B cell (primary cell): ENCODE measurements at regions not wholly inside any gene's neighbourhood (a gene's known extent, or its start where the extent isn't known, plus 50 kb on each side); places are given as distances from the start of the nearest gene placed in this dataset.

Experiments used
- ATAC-seq: fragments of 200-7000 bp; cut with Tn5 transposase; one replicate; pipeline ENCODE4 v1.10.0; 2021; ENCODE audit warnings: low read depth, mild to moderate bottlenecking, moderate number of reproducible peaks, moderate library complexity
- CTCF ChIA-PET: fragments of 350-600 bp; sonication (Branson Sonifier 250); formaldehyde crosslinking; loops from one replicate; lab custom pipeline; 2021; ENCODE audit warnings: antibody characterized with exemption, inconsistent platforms; lab: Charles Lee
- POLR2A ChIA-PET: fragments of 350-600 bp; sonication (Branson Sonifier 250); formaldehyde crosslinking; loops from one replicate; lab custom pipeline; 2021; ENCODE audit warnings: antibody characterized with exemption; lab: Charles Lee
- DNase-seq: peaks from one replicate; pipeline ENCODE4 v3.0.0; 2013
- H2AFZ ChIP-seq: 2 replicates; pipeline ENCODE4 v1.6.1; 2012; ENCODE audit warnings: mild to moderate bottlenecking, low read depth, low read length; ENCODE audit not compliant: insufficient read depth, poor library complexity, severe bottlenecking
- H3K27ac ChIP-seq, 2 donors: 1 replicate in 1 of 2; 2 replicates in 1 of 2; pipeline ENCODE4 v1.5.1; 2012 to 2013; ENCODE audit warnings: low read length in 2 of 2, mild to moderate bottlenecking in 2 of 2, moderate library complexity in 1 of 2
- H3K27me3 ChIP-seq, 4 experiments: fragments of 200-600 bp in 1 of 4; sonication (generic) in 1 of 4; replicated peaks in 1 of 4; 1 replicate in 2 of 4; 2 replicates in 2 of 4; pipeline versions ENCODE4 v1.6.1 to v1.7.0; 2013 to 2016; ENCODE audit warnings: low read length in 3 of 4, mild to moderate bottlenecking in 2 of 4, mixed read lengths in 1 of 4, moderate library complexity in 1 of 4; ENCODE audit not compliant: insufficient read depth in 4 of 4, control insufficient read depth in 3 of 4; ENCODE audit errors: control extremely low read depth in 1 of 4
- H3K36me3 ChIP-seq, 2 experiments: replicated peaks in 1 of 2; 1 replicate in 1 of 2; 2 replicates in 1 of 2; pipeline versions ENCODE4 v1.6.1 to v1.7.1; 2013; ENCODE audit warnings: low read length in 1 of 2; ENCODE audit not compliant: insufficient read depth in 2 of 2, control insufficient read depth in 1 of 2; ENCODE audit errors: control extremely low read depth in 1 of 2, extremely low read depth in 1 of 2
- H3K4me1 ChIP-seq, 2 donors: fragments of 200-600 bp in 1 of 2; sonication (generic) in 1 of 2; 1 replicate in 1 of 2; 2 replicates in 1 of 2; pipeline versions ENCODE4 v1.5.1 to v1.6.1; 2013 to 2017; ENCODE audit warnings: low read length in 2 of 2; ENCODE audit not compliant: control insufficient read depth in 2 of 2, insufficient read depth in 2 of 2
- H3K4me2 ChIP-seq: replicated peaks from 2 replicates; pipeline ENCODE3; 2012; ENCODE audit warnings: mild to moderate bottlenecking, low read depth, low read length; ENCODE audit not compliant: poor library complexity, severe bottlenecking
- H3K4me3 ChIP-seq, 5 experiments: fragments of 200-600 bp in 1 of 5; sonication (generic) in 1 of 5; 1 replicate in 3 of 5; 2 replicates in 2 of 5; pipeline versions ENCODE4 v1.5.1 to v1.7.0; 2011 to 2016; ENCODE audit warnings: low read length in 4 of 5, mild to moderate bottlenecking in 4 of 5, low read depth in 2 of 5, control low read depth in 1 of 5, moderate library complexity in 1 of 5; ENCODE audit not compliant: insufficient read depth in 1 of 5; ENCODE audit errors: control extremely low read depth in 1 of 5, extremely low read depth in 1 of 5
- H3K79me2 ChIP-seq: fragments of 200-600 bp; sonication (generic); one replicate; pipeline ENCODE4 v1.6.0; 2016; ENCODE audit warnings: low read length; ENCODE audit not compliant: control insufficient read depth, insufficient read depth
- H3K9ac ChIP-seq: fragments of 200-600 bp; sonication (generic); 2 replicates; pipeline ENCODE4 v1.6.1; 2017; ENCODE audit warnings: mild to moderate bottlenecking, low read length, moderate library complexity
- H3K9me3 ChIP-seq, 3 donors: one replicate each; pipeline versions ENCODE4 v1.6.1 to v1.7.1; 2013; ENCODE audit warnings: low read length in 2 of 3; ENCODE audit not compliant: control insufficient read depth in 2 of 3, insufficient read depth in 1 of 3; ENCODE audit errors: control extremely low read depth in 1 of 3
- H4K20me1 ChIP-seq: 2 replicates; pipeline ENCODE4 v1.6.0; 2012; ENCODE audit warnings: mild to moderate bottlenecking, low read length; ENCODE audit not compliant: insufficient read depth, control insufficient read depth, poor library complexity, severe bottlenecking
- H3K27ac Mint-ChIP-seq: one replicate; pipeline ENCODE4 v1.8.0; 2021; ENCODE audit warnings: mixed read lengths
- H3K27me3 Mint-ChIP-seq: one replicate; pipeline ENCODE4 v1.8.0; 2021; ENCODE audit warnings: mixed read lengths
- H3K4me1 Mint-ChIP-seq: one replicate; pipeline ENCODE4 v1.8.0; 2021; ENCODE audit warnings: mixed read lengths
- H3K4me3 Mint-ChIP-seq: one replicate; pipeline ENCODE4 v1.8.0; 2021; ENCODE audit warnings: mixed read lengths
- H3K9me3 Mint-ChIP-seq: one replicate; pipeline ENCODE4 v1.8.0; 2022; ENCODE audit warnings: mixed read lengths; ENCODE audit not compliant: insufficient read depth
- EZH2 ChIP-seq: IDR thresholded peaks from 2 replicates; pipeline ENCODE4 v1.6.1; 2012; ENCODE audit warnings: borderline replicate concordance, low read depth, mild to moderate bottlenecking, moderate library complexity, low read length; ENCODE audit not compliant: insufficient read depth, poor library complexity, severe bottlenecking
- WGBS: methylation state at CpG from one replicate; pipeline ENCODE4 v1.1.5; 2013; ENCODE audit warnings: missing lambda C conversion rate; ENCODE audit not compliant: insufficient coverage; 5-methylcytosine and 5-hydroxymethylcytosine counted together
- intact Hi-C: fragments of 100-400 bp; cut with micrococcal nuclease; formaldehyde crosslinking; loops from one replicate; pipeline ENCODE4 v1.10.0; 2022
- TF ChIP-seq, protein P1 (sequence below): fragments of 200-600 bp; IDR thresholded peaks from one replicate; pipeline ENCODE4 v1.8.0; 2022; ENCODE audit warnings: antibody characterized with exemption, mild to moderate bottlenecking

DNA sequence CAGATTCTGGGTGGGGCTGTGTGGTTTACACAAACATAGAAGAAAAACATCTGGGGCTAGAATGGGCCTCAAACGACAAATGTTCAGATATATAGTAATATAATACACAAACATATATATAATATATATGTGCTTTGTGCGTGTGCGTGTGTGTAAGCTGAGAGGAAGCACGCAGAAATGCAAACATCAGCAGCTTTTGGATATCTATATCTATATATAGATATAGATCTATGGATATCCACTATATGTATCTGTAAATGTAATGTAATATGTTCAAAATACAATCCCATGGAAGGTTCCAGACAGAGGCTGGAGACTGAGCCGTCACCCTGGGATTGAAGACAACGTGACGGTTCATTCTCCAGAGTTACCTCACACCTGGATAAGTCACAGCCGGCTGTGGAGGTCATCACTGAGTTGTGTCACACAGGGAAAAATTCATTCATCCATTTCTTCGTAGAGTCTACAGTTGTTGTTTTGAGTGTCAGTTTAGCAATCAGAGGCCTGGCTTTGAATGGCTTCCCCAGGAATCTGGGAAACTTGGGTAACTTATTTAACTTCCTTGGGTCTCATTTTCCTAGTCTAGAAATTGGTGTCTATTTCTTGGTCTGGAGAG, 123.0 kb upstream of the CPEB4 start:
- H2AFZ ChIP-seq = no peak overlapping the region
- H3K9me3 Mint-ChIP-seq = no peaks in the 10 kb centered on the region
- H3K4me3 Mint-ChIP-seq = no peak overlapping the region
- H3K4me3 ChIP-seq = no peak overlapping the region
- H3K27ac ChIP-seq = no peak overlapping the region
- H3K4me1 Mint-ChIP-seq = peaks cover 34% of the 10 kb centered on the region
- 97% methylated on average over 5 of the region's 9 CpGs for WGBS
- H3K9me3 ChIP-seq = no peaks in the 10 kb centered on the region
- H3K79me2 ChIP-seq = no peaks in the 10 kb centered on the region
- peaks cover 0 to 4% (median 0%) of the 10 kb centered on the region in 4 experiments for H3K27me3 ChIP-seq
- no peak overlapping the region for H3K27ac Mint-ChIP-seq
- H3K36me3 ChIP-seq = no peaks in the 10 kb centered on the region
- no peak overlapping the region for H3K4me2 ChIP-seq
- H3K9ac ChIP-seq = no peak overlapping the region
- intact Hi-C loops = no loop called here
- POLR2A ChIA-PET = interaction anchor here (0.6 kb wide), 1 partner anchor 19 kb away, joined by 3 read pairs; no protein-coding TSS in a partner anchor
- peaks cover 7 to 19% of the 10 kb centered on the region in 2 donors for H3K4me1 ChIP-seq
- ATAC-seq (no peak), DNase-seq (no peak)
- no peak for TF ChIP-seq EZH2
- TF ChIP-seq, protein P1, sequence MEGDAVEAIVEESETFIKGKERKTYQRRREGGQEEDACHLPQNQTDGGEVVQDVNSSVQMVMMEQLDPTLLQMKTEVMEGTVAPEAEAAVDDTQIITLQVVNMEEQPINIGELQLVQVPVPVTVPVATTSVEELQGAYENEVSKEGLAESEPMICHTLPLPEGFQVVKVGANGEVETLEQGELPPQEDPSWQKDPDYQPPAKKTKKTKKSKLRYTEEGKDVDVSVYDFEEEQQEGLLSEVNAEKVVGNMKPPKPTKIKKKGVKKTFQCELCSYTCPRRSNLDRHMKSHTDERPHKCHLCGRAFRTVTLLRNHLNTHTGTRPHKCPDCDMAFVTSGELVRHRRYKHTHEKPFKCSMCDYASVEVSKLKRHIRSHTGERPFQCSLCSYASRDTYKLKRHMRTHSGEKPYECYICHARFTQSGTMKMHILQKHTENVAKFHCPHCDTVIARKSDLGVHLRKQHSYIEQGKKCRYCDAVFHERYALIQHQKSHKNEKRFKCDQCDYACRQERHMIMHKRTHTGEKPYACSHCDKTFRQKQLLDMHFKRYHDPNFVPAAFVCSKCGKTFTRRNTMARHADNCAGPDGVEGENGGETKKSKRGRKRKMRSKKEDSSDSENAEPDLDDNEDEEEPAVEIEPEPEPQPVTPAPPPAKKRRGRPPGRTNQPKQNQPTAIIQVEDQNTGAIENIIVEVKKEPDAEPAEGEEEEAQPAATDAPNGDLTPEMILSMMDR = no peak
- H4K20me1 ChIP-seq = no peaks in the 10 kb centered on the region
- peaks cover 12% of the 10 kb centered on the region for H3K27me3 Mint-ChIP-seq
- CTCF ChIA-PET = interaction anchor here (0.5 to 1.0 kb wide), 3 partner anchors 10 to 22 kb away, joined by 3 to 4 read pairs (median 3); no protein-coding TSS in a partner anchor

GRCh38 chr5:173765661-173766060, 122.5 kb upstream of the CPEB4 start:
- H3K27me3 ChIP-seq = peaks cover 0 to 4% (median 0%) of the 10 kb centered on the region in 4 experiments
- no peak overlapping the region for H2AFZ ChIP-seq
- no peak overlapping the region for H3K4me3 Mint-ChIP-seq
- H3K79me2 ChIP-seq = no peaks in the 10 kb centered on the region
- intact Hi-C loops = no loop called here
- ATAC-seq = no peak
- ChIA-PET CTCF (no interaction called here), POLR2A (no interaction called here)
- no peak overlapping the region for H3K27ac ChIP-seq
- H3K4me3 ChIP-seq = no peak overlapping the region
- no peaks in the 10 kb centered on the region for H3K9me3 ChIP-seq
- peaks cover 34% of the 10 kb centered on the region for H3K4me1 Mint-ChIP-seq
- H3K4me2 ChIP-seq = no peak overlapping the region
- no peak overlapping the region for H3K27ac Mint-ChIP-seq
- no peaks in the 10 kb centered on the region for H4K20me1 ChIP-seq
- TF ChIP-seq, protein P1 = no peak
- TF ChIP-seq EZH2 = no peak
- H3K36me3 ChIP-seq = no peaks in the 10 kb centered on the region
- peaks cover 12% of the 10 kb centered on the region for H3K27me3 Mint-ChIP-seq
- no peak overlapping the region for H3K9ac ChIP-seq
- peaks cover 7 to 19% of the 10 kb centered on the region in 2 donors for H3K4me1 ChIP-seq
- DNase-seq = no peak
- no peaks in the 10 kb centered on the region for H3K9me3 Mint-ChIP-seq
- 100% methylated on average over 2 of the region's 6 CpGs for WGBS
